RWPE1 (cell line): ENCODE measurements at regions not wholly inside any gene's neighbourhood (a gene's known extent, or its start where the extent isn't known, plus 50 kb on each side); places are given as distances from the start of the nearest gene placed in this dataset.

ENCODE experiments used
- CTCF ChIA-PET: fragments of 350-600 bp; sonication (Branson Sonifier 250); formaldehyde crosslinking; extraction: SDS; loops from one replicate; lab custom pipeline; 2021; lab: Yijun Ruan, JAX
- POLR2A ChIA-PET: fragments of 400-600 bp; formaldehyde crosslinking; extraction: SDS; loops from one replicate; lab custom pipeline; 2020; ENCODE audit warnings: antibody characterized with exemption; ENCODE audit not compliant: low non-redundant PET; lab: Yijun Ruan, JAX
- DNase-seq: peaks from one replicate; pipeline ENCODE4 v3.0.0; 2012; ENCODE audit warnings: low spot score
- H3K27ac ChIP-seq: fragments of 450-650 bp; 2 replicates; pipeline ENCODE4 v1.5.1; 2017
- CTCF ChIP-seq: fragments of 450-650 bp; conservative IDR thresholded peaks from 2 replicates; pipeline ENCODE4 v1.5.1; 2017; ENCODE audit warnings: low read depth, mild to moderate bottlenecking

GRCh38 chr3:73783811-73784210, 159.1 kb upstream of the PDZRN3 start:
- H3K27ac ChIP-seq: no peak overlapping the region
- ChIA-PET CTCF (no interaction called here), POLR2A (no interaction called here)
- no peak for TF ChIP-seq CTCF
- DNase-seq: no peak

- no peak for TF ChIP-seq CTCF
- DNase-seq: no peak
- CTCF ChIA-PET: no interaction called here
- no peak overlapping the region for H3K27ac ChIP-seq
- POLR2A ChIA-PET: no interaction called here
Observed at GRCh38 chr3:73781541-73781940, 156.8 kb upstream of the PDZRN3 start.

GRCh38 chr3:73774645-73775044, 149.9 kb upstream of the PDZRN3 start:
- no peak for TF ChIP-seq CTCF
- H3K27ac ChIP-seq: no peak overlapping the region
- ChIA-PET CTCF (no interaction called here), POLR2A (no interaction called here)
- no peak for DNase-seq

GRCh38 chr3:73773233-73773632, 148.5 kb upstream of the PDZRN3 start:
- ChIA-PET POLR2A (no interaction called here), CTCF (interaction anchor here (1.5 kb wide), 1 partner anchor 266 kb away, joined by 3 read pairs; no protein-coding TSS in a partner anchor)
- DNase-seq: no peak
- no peak for TF ChIP-seq CTCF
- no peak overlapping the region for H3K27ac ChIP-seq

GRCh38 chr3:73772076-73772886, 147.5 kb upstream of the PDZRN3 start:
- no peak for TF ChIP-seq CTCF
- H3K27ac ChIP-seq: no peak overlapping the region
- ChIA-PET CTCF (interaction anchor here (1.5 kb wide), 1 partner anchor 265 kb away, joined by 3 read pairs; no protein-coding TSS in a partner anchor), POLR2A (no interaction called here)
- no peak for DNase-seq

- CTCF ChIA-PET: no interaction called here
- POLR2A ChIA-PET: no interaction called here
- DNase-seq: no peak
- TF ChIP-seq CTCF: no peak
- no peak overlapping the region for H3K27ac ChIP-seq
Observed at GRCh38 chr3:73768524-73769308, 144.0 kb upstream of the PDZRN3 start.
